Liver (tissue), 8 donors: ENCODE measurements at regions not wholly inside any gene's neighbourhood (a gene's known extent, or its start where the extent isn't known, plus 50 kb on each side); places are given as distances from the start of the nearest gene placed in this dataset.

ENCODE experiments used
- DNase-seq: peaks from one replicate; pipeline ENCODE4 v3.0.0-alpha.2; 2017; ENCODE audit warnings: low spot score
- H3K27ac ChIP-seq, 2 donors: one replicate each; pipeline ENCODE4 v1.7.0; 2013; ENCODE audit warnings: inconsistent platforms in 2 of 2, low read length in 2 of 2, control low read depth in 1 of 2, low read depth in 1 of 2, mild to moderate bottlenecking in 1 of 2
- H3K27me3 ChIP-seq, 4 donors: one replicate each; pipeline versions ENCODE4 v1.6.1 to v1.7.0; 2013; ENCODE audit warnings: low read length in 3 of 4, inconsistent platforms in 1 of 4, mild to moderate bottlenecking in 1 of 4, moderate library complexity in 1 of 4; ENCODE audit not compliant: control insufficient read depth in 4 of 4, insufficient read depth in 4 of 4
- H3K36me3 ChIP-seq, 4 donors: one replicate each; pipeline versions ENCODE4 v1.6.1 to v1.7.0; 2013; ENCODE audit warnings: low read length in 3 of 4, mild to moderate bottlenecking in 3 of 4, low read depth in 1 of 4, moderate library complexity in 1 of 4; ENCODE audit not compliant: control insufficient read depth in 4 of 4, insufficient read depth in 3 of 4
- H3K4me1 ChIP-seq, 4 donors: one replicate each; pipeline versions ENCODE4 v1.6.1 to v1.7.0; 2013; ENCODE audit warnings: low read length in 3 of 4, mild to moderate bottlenecking in 3 of 4, moderate library complexity in 1 of 4; ENCODE audit not compliant: control insufficient read depth in 4 of 4, insufficient read depth in 4 of 4
- H3K4me3 ChIP-seq, 3 donors: one replicate each; pipeline versions ENCODE4 v1.6.1 to v1.7.0; 2013; ENCODE audit warnings: low read length in 3 of 3, control low read depth in 1 of 3, low read depth in 1 of 3, mild to moderate bottlenecking in 1 of 3
- H3K9ac ChIP-seq, 2 donors: one replicate each; pipeline ENCODE4 v1.7.0; 2013; ENCODE audit warnings: low read length in 2 of 2, mild to moderate bottlenecking in 2 of 2, moderate library complexity in 2 of 2, control low read depth in 1 of 2, low read depth in 1 of 2
- H3K9me3 ChIP-seq, 4 donors: one replicate each; pipeline versions ENCODE4 v1.6.1 to v1.7.0; 2013; ENCODE audit warnings: low read length in 3 of 4; ENCODE audit not compliant: control insufficient read depth in 4 of 4
- CTCF ChIP-seq: fragments of 150-350 bp; IDR thresholded peaks from 2 replicates; pipeline ENCODE4 v1.5.1; 2017; ENCODE audit warnings: improper control_type of control experiment, low read depth, low read length; ENCODE audit not compliant: missing input control
- EGR1 ChIP-seq, 2 donors: IDR thresholded peaks; 2 replicates each; pipeline ENCODE4 v1.6.1; 2016 to 2018; ENCODE audit warnings: antibody characterized with exemption in 2 of 2, low read depth in 2 of 2
- FOXA1 ChIP-seq: IDR thresholded peaks from 2 replicates; pipeline ENCODE4 v1.6.1; 2016; ENCODE audit warnings: antibody characterized with exemption
- FOXA2 ChIP-seq: IDR thresholded peaks from 2 replicates; pipeline ENCODE4 v1.6.1; 2016; ENCODE audit warnings: antibody characterized with exemption
- GABPA ChIP-seq, 2 donors: IDR thresholded peaks in 1 of 2; conservative IDR thresholded peaks in 1 of 2; 2 replicates each; pipeline ENCODE4 v1.6.1; 2016; ENCODE audit warnings: antibody characterized with exemption in 2 of 2, mild to moderate bottlenecking in 1 of 2, moderate library complexity in 1 of 2
- HNF4A ChIP-seq, 2 donors: conservative IDR thresholded peaks; 2 replicates each; pipeline ENCODE4 v1.6.1; 2016; ENCODE audit warnings: antibody characterized with exemption in 2 of 2, mild to moderate bottlenecking in 2 of 2
- JUND ChIP-seq, 2 donors: IDR thresholded peaks; 2 replicates each; pipeline ENCODE4 v1.6.1; 2016; ENCODE audit warnings: antibody characterized with exemption in 2 of 2
- NR2F2 ChIP-seq: IDR thresholded peaks from 2 replicates; pipeline ENCODE4 v1.6.1; 2016; ENCODE audit warnings: antibody characterized with exemption
- RAD21 ChIP-seq, 2 donors: IDR thresholded peaks; 2 replicates each; pipeline ENCODE4 v1.6.1; 2016; ENCODE audit warnings: antibody characterized with exemption in 2 of 2, mild to moderate bottlenecking in 2 of 2
- RXRA ChIP-seq, 2 donors: IDR thresholded peaks; 2 replicates each; pipeline ENCODE4 v1.6.1; 2017 to 2018; ENCODE audit warnings: antibody characterized with exemption in 2 of 2, mild to moderate bottlenecking in 1 of 2
- SP1 ChIP-seq: IDR thresholded peaks from 2 replicates; pipeline ENCODE4 v1.6.1; 2018; ENCODE audit warnings: antibody characterized with exemption, mild to moderate bottlenecking
- TAF1 ChIP-seq: conservative IDR thresholded peaks from 2 replicates; pipeline ENCODE4 v1.6.1; 2016; ENCODE audit warnings: antibody characterized with exemption, mild to moderate bottlenecking
- YY1 ChIP-seq: IDR thresholded peaks from 2 replicates; pipeline ENCODE4 v1.6.1; 2016; ENCODE audit warnings: antibody characterized with exemption, mild to moderate bottlenecking
- WGBS: extraction: QIAGEN DNeasy Blood & Tissue Kit; methylation state at CpG from one replicate; pipeline ENCODE4 v1.1.7; 2013; 5-methylcytosine and 5-hydroxymethylcytosine counted together
- TF ChIP-seq, protein P1 (sequence below): IDR thresholded peaks from 2 replicates; pipeline ENCODE4 v1.6.1; 2016; ENCODE audit warnings: antibody characterized with exemption, mild to moderate bottlenecking
- TF ChIP-seq, protein P2 (sequence below): IDR thresholded peaks from 2 replicates; pipeline ENCODE4 v1.6.1; 2016; ENCODE audit warnings: antibody characterized with exemption
- TF ChIP-seq, protein P3 (sequence below): IDR thresholded peaks from 2 replicates; pipeline ENCODE4 v1.6.1; 2016; ENCODE audit warnings: antibody characterized with exemption
- donor health status: healthy.
- donor health status: healthy.
- donor health status: healthy.
- donor health status: healthy.
- donor health status: healthy.

DNA sequence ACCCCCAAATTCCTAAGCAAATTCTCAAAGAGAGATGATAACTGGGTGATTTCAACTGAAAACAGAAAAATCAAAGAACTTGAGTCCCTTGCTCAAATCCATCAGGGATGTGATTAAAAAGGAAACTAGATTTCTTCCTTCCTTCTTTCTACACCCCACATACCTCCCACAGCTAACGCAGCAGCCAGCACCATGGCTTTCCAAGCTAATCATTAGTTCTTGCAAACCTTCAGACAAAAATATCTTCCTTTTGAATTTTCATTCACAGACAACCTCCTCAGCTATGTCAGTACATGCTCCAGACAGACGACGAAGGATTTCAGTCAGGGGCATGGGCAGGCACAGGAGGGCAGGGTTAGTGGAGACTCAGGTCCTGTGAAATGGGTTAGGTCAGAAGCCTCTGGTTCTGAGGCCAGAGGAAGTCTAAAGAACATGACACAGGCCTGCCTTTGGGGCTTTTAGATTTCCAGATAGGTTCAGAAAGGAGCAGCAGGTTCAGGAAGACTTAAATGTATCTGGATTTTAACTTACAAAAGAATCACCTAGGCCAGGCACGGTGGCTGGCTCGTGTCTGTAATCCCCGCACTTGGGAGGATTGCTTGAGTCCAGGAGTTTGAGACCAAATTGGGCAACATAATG, 173.7 kb upstream of the NFIB start:
- Histone ChIP-seq H3K4me3 (no peak overlapping the region), H3K9ac (no peak overlapping the region), H3K4me1 (no peaks in the 10 kb centered on the region), H3K27me3 (no peaks in the 10 kb centered on the region), H3K9me3 (no peaks in the 10 kb centered on the region), H3K27ac (no peak overlapping the region), H3K36me3 (no peaks in the 10 kb centered on the region)
- WGBS: 87% methylated on average over 6 of the region's 6 CpGs
- TF ChIP-seq HNF4A (conservative IDR thresholded peaks at IDR 0.05) (no peak), RAD21 (IDR thresholded peaks at IDR 0.05) (no peak), YY1 (no peak), EGR1 (IDR thresholded peaks at IDR 0.05; ENCODE audit: low read depth in 2 of 2) (no peak), SP1 (no peak), JUND (IDR thresholded peaks at IDR 0.05) (no peak), GABPA (IDR thresholded peaks at IDR 0.05 in 1 of 2, conservative IDR thresholded peaks at IDR 0.05 in 1 of 2) (no peak), FOXA2 (no peak), CTCF (no peak), NR2F2 (no peak), RXRA (IDR thresholded peaks at IDR 0.05) (no peak), FOXA1 (no peak), TAF1 (no peak)
- TF ChIP-seq, protein P1, sequence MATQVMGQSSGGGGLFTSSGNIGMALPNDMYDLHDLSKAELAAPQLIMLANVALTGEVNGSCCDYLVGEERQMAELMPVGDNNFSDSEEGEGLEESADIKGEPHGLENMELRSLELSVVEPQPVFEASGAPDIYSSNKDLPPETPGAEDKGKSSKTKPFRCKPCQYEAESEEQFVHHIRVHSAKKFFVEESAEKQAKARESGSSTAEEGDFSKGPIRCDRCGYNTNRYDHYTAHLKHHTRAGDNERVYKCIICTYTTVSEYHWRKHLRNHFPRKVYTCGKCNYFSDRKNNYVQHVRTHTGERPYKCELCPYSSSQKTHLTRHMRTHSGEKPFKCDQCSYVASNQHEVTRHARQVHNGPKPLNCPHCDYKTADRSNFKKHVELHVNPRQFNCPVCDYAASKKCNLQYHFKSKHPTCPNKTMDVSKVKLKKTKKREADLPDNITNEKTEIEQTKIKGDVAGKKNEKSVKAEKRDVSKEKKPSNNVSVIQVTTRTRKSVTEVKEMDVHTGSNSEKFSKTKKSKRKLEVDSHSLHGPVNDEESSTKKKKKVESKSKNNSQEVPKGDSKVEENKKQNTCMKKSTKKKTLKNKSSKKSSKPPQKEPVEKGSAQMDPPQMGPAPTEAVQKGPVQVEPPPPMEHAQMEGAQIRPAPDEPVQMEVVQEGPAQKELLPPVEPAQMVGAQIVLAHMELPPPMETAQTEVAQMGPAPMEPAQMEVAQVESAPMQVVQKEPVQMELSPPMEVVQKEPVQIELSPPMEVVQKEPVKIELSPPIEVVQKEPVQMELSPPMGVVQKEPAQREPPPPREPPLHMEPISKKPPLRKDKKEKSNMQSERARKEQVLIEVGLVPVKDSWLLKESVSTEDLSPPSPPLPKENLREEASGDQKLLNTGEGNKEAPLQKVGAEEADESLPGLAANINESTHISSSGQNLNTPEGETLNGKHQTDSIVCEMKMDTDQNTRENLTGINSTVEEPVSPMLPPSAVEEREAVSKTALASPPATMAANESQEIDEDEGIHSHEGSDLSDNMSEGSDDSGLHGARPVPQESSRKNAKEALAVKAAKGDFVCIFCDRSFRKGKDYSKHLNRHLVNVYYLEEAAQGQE: no peak
- TF ChIP-seq, protein P2, sequence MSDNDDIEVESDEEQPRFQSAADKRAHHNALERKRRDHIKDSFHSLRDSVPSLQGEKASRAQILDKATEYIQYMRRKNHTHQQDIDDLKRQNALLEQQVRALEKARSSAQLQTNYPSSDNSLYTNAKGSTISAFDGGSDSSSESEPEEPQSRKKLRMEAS: no peak
- TF ChIP-seq, protein P3, sequence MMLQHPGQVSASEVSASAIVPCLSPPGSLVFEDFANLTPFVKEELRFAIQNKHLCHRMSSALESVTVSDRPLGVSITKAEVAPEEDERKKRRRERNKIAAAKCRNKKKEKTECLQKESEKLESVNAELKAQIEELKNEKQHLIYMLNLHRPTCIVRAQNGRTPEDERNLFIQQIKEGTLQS: no peak
- no peak for DNase-seq

DNA sequence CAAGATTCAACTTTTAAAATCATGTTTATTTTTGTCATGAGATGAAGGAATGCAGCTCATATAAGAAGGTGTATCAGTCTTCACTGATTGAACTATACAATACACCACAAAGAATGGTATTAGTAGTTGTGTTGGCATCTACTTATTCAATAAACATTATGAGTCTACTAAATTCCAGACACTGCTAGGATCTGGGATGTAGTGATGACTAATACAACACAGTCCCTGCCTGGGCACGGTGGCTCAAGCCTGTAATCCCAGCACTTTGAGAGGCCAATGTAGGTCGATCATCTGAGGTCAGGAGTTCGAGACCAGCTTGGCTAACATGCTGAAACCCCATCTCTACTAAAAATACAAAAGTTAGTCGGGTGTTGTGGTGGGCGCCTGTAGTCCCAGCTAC, 171.4 kb upstream of the NFIB start:
- 82% methylated on average over 5 of the region's 5 CpGs for WGBS
- H3K27me3 ChIP-seq: no peaks in the 10 kb centered on the region

More for the DNA sequence above, 171.4 kb upstream of the NFIB start:
- Histone ChIP-seq H3K4me1 (no peaks in the 10 kb centered on the region), H3K9me3 (no peaks in the 10 kb centered on the region), H3K27ac (no peak overlapping the region), H3K9ac (no peak overlapping the region), H3K36me3 (no peaks in the 10 kb centered on the region), H3K4me3 (no peak overlapping the region)
- no peak for TF ChIP-seq NR2F2
- no peak for TF ChIP-seq YY1
- TF ChIP-seq RAD21 (IDR thresholded peaks at IDR 0.05): no peak
- TF ChIP-seq, protein P1: no peak
- no peak for TF ChIP-seq HNF4A (conservative IDR thresholded peaks at IDR 0.05)
- no peak for TF ChIP-seq FOXA1
- no peak for DNase-seq
